ENCODE measurements at regions not wholly inside any gene's neighbourhood (a gene's known extent, or its start where the extent isn't known, plus 50 kb on each side); places are given as distances from the start of the nearest gene placed in this dataset.

DNA sequence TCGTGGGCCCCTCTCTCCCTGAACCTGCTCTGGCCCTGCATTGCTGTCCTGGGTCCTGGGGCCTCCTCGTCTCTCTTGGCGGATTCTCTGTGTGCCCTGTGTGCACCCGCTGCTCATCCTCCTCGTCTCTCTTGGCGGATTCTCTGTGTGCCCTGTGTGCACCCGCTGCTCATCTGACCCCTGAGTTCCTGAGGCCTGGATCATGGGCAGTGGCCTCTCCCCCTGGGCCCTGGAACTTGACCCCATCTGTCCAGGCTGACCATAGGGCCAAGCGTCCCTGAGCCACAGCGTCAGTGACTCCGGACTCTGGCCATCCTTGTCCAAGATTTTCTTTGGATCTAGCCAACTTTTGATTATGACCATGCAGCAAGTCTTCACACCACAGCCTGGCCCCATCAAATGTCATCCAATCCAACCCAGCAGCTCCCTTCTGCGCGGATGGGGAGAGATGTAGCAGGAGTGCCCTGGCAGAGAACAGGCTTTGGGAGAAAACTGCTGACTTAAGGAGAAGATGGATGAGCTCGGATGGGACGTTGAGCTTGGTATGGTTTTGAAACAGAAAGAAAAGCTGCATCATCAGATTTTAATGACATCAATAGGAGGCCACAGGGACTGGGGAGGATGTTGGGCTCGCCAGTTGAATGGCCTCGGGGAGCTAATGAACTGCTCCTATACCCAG, 455.1 kb upstream of the HS6ST1 start:
- no peak overlapping the region for H3K27ac ChIP-seq
- H3K9me3 ChIP-seq, result no peaks in the 10 kb centered on the region
- no peaks in the 10 kb centered on the region for H3K4me1 ChIP-seq
- intact Hi-C loops (cut with DNase I), result no loop called here
- no peak overlapping the region for H3K4me3 ChIP-seq
- no peak for ATAC-seq
- peak in 1 of 4 donors; percentile 37 for DNase-seq
- no peaks in the 10 kb centered on the region for H3K27me3 ChIP-seq
- TF ChIP-seq, protein P1, sequence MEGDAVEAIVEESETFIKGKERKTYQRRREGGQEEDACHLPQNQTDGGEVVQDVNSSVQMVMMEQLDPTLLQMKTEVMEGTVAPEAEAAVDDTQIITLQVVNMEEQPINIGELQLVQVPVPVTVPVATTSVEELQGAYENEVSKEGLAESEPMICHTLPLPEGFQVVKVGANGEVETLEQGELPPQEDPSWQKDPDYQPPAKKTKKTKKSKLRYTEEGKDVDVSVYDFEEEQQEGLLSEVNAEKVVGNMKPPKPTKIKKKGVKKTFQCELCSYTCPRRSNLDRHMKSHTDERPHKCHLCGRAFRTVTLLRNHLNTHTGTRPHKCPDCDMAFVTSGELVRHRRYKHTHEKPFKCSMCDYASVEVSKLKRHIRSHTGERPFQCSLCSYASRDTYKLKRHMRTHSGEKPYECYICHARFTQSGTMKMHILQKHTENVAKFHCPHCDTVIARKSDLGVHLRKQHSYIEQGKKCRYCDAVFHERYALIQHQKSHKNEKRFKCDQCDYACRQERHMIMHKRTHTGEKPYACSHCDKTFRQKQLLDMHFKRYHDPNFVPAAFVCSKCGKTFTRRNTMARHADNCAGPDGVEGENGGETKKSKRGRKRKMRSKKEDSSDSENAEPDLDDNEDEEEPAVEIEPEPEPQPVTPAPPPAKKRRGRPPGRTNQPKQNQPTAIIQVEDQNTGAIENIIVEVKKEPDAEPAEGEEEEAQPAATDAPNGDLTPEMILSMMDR (IDR thresholded peaks at IDR 0.05), result no peak
- H3K36me3 ChIP-seq, result no peaks in the 10 kb centered on the region

DNA sequence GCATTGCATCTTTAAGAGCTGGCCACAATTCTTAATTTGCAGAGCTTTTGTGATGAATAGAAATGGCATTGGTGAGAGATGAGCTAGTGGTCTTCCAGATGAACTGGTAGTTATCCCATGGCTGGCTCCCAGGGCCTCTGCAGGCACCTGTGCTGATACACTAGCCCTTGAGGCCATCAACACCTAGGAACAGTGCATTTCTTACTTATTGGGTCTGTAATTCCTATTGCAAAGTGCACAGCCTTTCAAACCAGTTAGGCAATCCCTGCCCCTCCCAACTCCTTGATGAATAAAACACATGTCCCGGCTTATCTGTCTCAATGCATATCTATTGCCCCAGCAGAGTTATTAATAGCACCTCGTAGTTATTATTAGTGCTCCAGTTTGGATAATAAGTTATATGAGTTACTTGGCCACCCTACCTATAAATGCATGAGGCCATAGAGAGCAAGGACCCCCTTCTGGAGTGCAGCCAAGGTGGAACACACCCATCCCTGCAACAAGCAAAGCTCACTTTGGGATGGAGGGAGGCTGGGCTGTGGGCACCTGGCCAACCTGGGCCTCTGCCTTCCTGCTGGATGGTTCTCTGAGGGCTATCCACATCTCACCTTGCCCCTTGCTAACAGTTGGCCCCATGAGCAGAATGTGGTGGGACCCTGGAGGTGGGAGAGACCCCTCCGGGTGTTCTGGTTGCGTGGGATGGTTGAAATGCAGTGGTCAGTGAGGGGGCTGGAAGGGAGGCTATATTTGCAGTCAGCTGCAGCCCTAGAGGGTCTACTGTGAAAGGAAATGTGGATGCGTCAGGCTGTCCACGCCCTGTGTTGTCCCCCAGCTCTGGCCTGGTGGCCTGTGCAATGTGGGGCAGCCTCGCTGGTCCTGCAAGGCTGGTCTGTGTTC, 455.9 kb upstream of the HS6ST1 start:
- no peak for ATAC-seq
- Histone ChIP-seq H3K4me3 (no peak overlapping the region), H3K27ac (no peak overlapping the region), H3K4me1 (no peaks in the 10 kb centered on the region), H3K27me3 (no peaks in the 10 kb centered on the region), H3K9me3 (no peaks in the 10 kb centered on the region), H3K36me3 (no peaks in the 10 kb centered on the region)
- peak in 3 of 4 donors; percentile 37 to 47 (median 42) for DNase-seq
- intact Hi-C loops (cut with DNase I), result no loop called here
- TF ChIP-seq, protein P1 (IDR thresholded peaks at IDR 0.05), result no peak

DNA sequence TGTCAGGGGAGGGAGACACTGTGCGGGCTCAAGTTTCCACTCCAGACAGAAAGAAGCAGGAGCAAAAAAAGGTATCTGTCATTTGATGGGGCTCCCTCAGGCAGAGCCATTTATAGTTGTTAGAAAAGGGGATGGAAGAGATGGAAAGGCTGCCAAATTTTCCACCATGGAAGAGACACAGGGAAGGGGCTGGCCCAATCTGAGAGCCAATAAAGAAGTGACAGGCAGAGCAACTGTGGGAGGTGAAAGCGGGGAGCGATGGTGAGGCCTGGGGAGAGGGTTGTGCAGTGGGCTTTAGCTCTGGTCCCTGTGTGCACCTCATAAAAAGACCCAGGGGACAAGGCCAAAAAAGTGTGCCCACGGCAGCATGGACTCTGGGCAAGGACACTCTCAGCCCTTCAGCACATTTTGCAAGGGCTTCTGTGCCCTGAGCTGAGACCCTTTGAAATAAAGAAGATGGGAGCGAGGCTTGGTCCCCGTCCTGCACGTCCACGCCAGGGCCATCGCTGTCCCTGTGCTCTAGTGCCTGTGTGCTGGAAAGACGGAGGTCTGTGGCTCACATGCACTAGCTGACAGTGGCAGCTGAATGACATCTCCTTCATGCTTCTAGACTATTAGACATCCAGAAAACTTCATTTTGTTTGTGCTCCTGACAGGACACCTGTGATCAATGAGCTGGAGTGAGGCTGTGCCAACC, 456.7 kb upstream of the HS6ST1 start:
- Histone ChIP-seq H3K27me3 (no peaks in the 10 kb centered on the region), H3K4me3 (no peak overlapping the region), H3K36me3 (no peaks in the 10 kb centered on the region), H3K9me3 (no peaks in the 10 kb centered on the region), H3K4me1 (no peaks in the 10 kb centered on the region), H3K27ac (no peak overlapping the region)
- ATAC-seq (no peak), DNase-seq (peak in 1 of 4 donors; percentile 37)
- intact Hi-C loops (cut with DNase I), result no loop called here
- TF ChIP-seq, protein P1 (IDR thresholded peaks at IDR 0.05), result no peak

DNA sequence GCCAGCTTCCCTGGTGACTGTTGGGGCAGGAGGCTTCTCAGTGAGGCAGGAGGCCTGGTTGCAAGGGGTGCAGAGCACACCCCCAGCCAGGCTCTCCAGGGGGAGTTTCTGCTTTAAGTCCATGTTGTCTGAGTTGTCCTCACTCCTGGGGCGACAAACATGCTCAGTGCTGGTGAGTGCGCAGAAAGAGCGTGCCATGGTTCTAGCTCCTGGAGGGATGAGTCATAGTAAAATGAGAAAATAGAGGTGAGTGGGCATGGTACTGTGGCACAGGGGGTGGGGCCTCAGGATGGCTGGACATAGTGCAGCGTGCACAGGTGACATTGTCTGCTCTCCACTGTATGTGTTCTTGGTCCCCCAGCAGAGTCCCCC, 457.2 kb upstream of the HS6ST1 start:
- Histone ChIP-seq H3K4me3 (no peak overlapping the region), H3K9me3 (no peaks in the 10 kb centered on the region), H3K27ac (no peak overlapping the region), H3K27me3 (no peaks in the 10 kb centered on the region), H3K4me1 (no peaks in the 10 kb centered on the region), H3K36me3 (no peaks in the 10 kb centered on the region)
- DNase-seq (peak in 1 of 4 donors; percentile 26), ATAC-seq (no peak)
- TF ChIP-seq, protein P1 (IDR thresholded peaks at IDR 0.05), result no peak
- intact Hi-C loops (cut with DNase I), result no loop called here
